GM12873 (cell line): ENCODE measurements at regions not wholly inside any gene's neighbourhood (a gene's known extent, or its start where the extent isn't known, plus 50 kb on each side); places are given as distances from the start of the nearest gene placed in this dataset.
A peak's percentile ranks its signal among the peaks of the same experiment; 100 is the strongest.

Experiments used
- CTCF ChIP-seq: IDR thresholded peaks from 2 replicates; pipeline ENCODE4 v1.5.1; 2012; ENCODE audit warnings: low read depth, mild to moderate bottlenecking, moderate library complexity, low read length, control low read depth; ENCODE audit not compliant: insufficient read depth; ENCODE audit errors: missing control alignments

DNA sequence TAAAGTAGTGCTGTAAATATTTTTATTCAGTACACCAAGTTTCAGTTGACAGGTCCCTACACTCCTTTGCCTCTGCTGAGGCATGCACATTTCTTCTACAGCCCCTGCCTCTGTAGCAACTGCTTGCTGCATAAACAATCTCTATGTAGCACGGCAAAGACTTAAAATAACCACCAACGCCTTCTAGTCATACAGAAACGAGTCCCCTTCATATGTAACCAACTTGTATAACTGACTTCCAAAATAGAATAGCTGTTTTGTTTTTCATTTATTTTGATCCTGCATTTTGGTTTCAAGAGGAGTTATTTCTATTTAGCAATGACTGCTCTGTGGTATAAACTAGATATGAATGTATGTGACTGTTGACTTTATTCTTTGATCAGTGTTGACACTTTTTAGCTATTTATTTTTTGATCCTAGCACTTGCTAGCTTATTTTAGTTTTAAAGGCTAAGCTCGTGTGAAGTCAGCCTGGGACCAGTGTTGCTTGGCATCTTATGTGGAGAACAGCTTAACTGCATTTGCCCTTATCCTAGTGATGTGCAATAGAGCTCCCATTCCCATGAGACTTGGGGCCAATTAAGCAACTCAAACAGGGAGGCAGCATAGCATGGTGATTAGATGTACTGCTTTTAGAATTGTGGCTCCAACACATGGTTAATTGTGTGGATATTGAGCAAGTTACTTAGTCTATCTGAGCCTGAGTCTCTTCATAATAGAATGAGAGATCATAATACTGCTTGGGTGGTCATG is 79.6 kb downstream of the HRH4 start:
- TF ChIP-seq CTCF: no peak

GRCh38 chr18:24540896-24541295 is 80.5 kb downstream of the HRH4 start:
- TF ChIP-seq CTCF: no peak

DNA sequence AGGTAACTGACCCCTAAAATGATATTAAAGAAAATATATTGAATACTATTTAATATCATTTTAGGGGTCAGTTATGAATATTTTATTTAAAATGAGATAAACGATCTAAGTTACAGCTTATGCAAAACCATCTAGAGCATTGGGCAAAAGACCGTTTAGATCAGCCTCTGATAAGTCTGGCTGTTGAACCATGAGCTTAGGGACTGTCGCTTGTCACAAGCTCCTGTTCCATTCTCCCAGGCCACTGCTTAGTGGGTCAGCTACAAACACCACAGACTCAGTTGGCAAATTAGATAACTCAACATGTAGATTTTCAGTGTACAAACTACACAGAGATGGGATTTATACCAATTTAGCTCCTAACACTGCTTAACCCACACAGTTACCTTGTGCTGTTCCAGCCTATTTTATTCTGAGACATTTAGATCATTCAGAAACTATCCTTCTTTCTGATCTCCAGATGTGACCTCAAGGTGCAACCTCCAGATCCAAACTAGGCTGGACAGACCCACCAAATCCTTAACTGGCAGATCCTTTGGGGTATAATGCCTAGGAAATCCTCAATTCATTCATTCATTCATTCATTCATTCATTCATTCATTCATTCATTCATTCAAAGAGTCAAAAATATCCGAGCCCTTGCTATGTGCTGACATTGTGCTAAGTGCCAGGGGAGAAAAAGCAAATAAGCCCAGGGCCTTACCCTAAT is 82.8 kb downstream of the HRH4 start:
- no peak for TF ChIP-seq CTCF

DNA sequence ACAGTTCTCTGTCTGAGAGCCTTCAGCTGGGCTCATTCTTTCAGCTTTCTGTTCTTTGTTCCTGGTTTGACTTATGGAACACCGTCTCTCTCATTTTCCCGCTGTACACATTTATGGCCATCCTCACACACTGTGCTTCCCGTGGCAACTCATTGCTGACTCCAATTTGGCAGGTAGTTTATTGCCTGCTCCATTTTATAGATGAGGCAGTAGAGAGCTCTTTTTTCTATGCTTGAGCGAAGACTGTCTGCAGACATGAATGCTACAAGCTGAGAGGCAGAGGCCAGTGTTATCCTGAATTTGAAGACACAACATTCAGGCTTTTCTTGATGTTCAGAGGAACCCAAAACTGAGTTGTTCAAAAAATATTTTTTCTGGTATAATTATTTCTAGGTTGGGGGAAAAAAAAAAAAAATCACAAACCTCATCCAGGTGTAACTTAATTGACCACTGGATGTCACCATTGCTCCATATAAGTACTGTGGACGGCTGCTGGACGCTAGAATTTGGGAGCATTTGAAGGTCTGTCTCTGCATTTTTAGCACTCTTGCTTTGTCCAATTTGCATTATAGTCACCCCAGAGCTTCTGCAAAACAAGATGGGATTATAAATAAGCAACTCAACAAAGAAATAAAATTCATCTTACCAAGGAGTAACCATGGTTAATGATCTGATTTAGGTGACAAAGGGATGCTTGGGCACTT is 83.5 kb downstream of the HRH4 start:
- peak; percentile 8 for TF ChIP-seq CTCF

- TF ChIP-seq CTCF: no peak
These were observed 84.5 kb downstream of the HRH4 start for GRCh38 chr18:24544949-24545348.

GRCh38 chr18:24545651-24546050 is 85.2 kb downstream of the HRH4 start:
- no peak for TF ChIP-seq CTCF

DNA sequence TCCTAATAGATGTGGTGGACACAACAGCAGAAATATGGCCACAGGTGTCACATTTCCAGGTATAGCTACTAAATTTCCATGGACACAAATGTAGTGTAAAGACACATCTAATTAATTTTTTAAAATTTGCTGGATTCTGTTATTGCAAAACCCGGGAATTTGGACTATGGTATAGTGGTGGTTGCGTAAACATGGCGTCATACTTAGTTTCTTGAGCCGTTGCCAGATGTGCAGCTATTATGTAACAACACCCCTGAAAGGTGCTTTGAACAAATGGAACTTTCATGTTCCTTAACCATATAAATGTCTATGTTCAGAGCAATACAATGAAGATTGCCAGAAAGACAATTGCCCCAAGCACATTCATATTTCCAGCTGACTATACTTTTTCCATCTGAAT is 85.9 kb downstream of the HRH4 start:
- no peak for TF ChIP-seq CTCF
